ENCODE measurements at regions not wholly inside any gene's neighbourhood (a gene's known extent, or its start where the extent isn't known, plus 50 kb on each side); places are given as distances from the start of the nearest gene placed in this dataset.

DNA sequence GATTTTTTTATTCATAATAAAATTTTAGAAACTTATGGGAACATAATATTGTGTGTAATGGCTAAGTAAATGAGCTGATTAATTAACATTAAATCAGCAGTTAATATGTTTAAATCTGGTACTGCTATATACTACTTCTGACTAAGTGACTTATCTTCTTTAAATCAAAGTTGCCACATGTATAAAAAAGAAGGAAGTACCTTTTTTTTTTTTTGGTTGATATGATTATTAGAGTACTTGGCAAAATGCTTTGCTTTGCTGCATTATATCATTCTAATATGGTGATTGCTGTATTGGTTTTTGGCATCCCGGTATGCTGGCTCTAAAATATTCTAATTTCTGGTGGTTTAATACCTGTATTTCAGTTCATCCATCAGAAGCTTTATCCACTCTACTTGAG is 319.1 kb upstream of the RGS6 start:
- H3K79me2 ChIP-seq (ENCODE audit: insufficient read depth, low read length), result peaks cover 20% of the 10 kb centered on the region
- Mint-ChIP-seq H3K4me3 (ENCODE audit: unreplicated experiment) (no peak overlapping the region), H3K9me3 (ENCODE audit: unreplicated experiment) (no peaks in the 10 kb centered on the region), H3K36me3 (ENCODE audit: low read depth, unreplicated experiment) (no peaks in the 10 kb centered on the region), H3K27ac (ENCODE audit: unreplicated experiment) (no peak overlapping the region), H3K4me1 (ENCODE audit: low read depth, unreplicated experiment) (no peaks in the 10 kb centered on the region), H3K27me3 (ENCODE audit: low read depth, unreplicated experiment) (no peaks in the 10 kb centered on the region)
- H3K4me2 ChIP-seq (ENCODE audit: low read length), result no peak overlapping the region
- H3K9ac ChIP-seq (ENCODE audit: low read length), result no peak overlapping the region
- DNase-seq (ENCODE audit: low read depth) (no peak), FAIRE-seq (no peak)
- no peaks in the 10 kb centered on the region for H3K9me3 ChIP-seq (ENCODE audit: insufficient read depth, low read depth, low read length)
- no peak overlapping the region for H2AFZ ChIP-seq (ENCODE audit: low read depth, low read length)
- no peak overlapping the region for H3K4me3 ChIP-seq (ENCODE audit: insufficient read depth, low read depth, low read length)
- no peaks in the 10 kb centered on the region for H3K4me1 ChIP-seq (ENCODE audit: insufficient read depth, low read length)
- peaks cover 4% of the 10 kb centered on the region for H4K20me1 ChIP-seq (ENCODE audit: insufficient read depth, low read length)
- TF ChIP-seq EZH2 (IDR thresholded peaks at IDR 0.05; ENCODE audit: insufficient read depth, low read length), result no peak
- TF ChIP-seq, protein P1, sequence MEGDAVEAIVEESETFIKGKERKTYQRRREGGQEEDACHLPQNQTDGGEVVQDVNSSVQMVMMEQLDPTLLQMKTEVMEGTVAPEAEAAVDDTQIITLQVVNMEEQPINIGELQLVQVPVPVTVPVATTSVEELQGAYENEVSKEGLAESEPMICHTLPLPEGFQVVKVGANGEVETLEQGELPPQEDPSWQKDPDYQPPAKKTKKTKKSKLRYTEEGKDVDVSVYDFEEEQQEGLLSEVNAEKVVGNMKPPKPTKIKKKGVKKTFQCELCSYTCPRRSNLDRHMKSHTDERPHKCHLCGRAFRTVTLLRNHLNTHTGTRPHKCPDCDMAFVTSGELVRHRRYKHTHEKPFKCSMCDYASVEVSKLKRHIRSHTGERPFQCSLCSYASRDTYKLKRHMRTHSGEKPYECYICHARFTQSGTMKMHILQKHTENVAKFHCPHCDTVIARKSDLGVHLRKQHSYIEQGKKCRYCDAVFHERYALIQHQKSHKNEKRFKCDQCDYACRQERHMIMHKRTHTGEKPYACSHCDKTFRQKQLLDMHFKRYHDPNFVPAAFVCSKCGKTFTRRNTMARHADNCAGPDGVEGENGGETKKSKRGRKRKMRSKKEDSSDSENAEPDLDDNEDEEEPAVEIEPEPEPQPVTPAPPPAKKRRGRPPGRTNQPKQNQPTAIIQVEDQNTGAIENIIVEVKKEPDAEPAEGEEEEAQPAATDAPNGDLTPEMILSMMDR (IDR thresholded peaks at IDR 0.05; ENCODE audit: insufficient read depth, low read depth, low read length), result no peak
- H3K27me3 ChIP-seq (ENCODE audit: insufficient read depth, low read length), result no peaks in the 10 kb centered on the region
- no peak overlapping the region for H3K27ac ChIP-seq (ENCODE audit: low read depth, low read length)
- no peaks in the 10 kb centered on the region for H3K36me3 ChIP-seq (ENCODE audit: insufficient read depth, low read length)

DNA sequence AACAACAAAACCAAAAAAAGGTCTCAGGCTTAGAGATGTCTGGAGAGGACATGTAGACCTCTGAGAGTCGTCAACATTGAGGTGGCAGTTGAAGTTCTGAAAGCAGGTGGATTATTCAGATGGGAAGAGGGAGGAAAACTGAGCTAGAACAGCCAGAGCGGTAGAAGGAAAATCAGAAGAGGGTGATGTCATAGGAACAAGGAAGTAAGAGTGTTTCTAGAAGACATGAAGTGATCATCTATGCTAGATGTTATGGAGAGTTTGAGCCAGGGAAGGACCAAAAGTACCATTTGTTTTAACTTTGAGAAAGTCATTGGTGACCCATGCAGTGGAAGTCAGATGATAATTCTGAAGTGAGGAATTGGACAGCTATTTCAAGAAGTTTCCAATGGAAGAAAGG is 316.2 kb upstream of the RGS6 start:
- Mint-ChIP-seq H3K4me1 (ENCODE audit: low read depth, unreplicated experiment) (peaks cover 9% of the 10 kb centered on the region), H3K27me3 (ENCODE audit: low read depth, unreplicated experiment) (no peaks in the 10 kb centered on the region), H3K27ac (ENCODE audit: unreplicated experiment) (no peak overlapping the region), H3K4me3 (ENCODE audit: unreplicated experiment) (no peak overlapping the region), H3K36me3 (ENCODE audit: low read depth, unreplicated experiment) (peaks cover 10% of the 10 kb centered on the region), H3K9me3 (ENCODE audit: unreplicated experiment) (peaks cover 2% of the 10 kb centered on the region)
- TF ChIP-seq EZH2 (IDR thresholded peaks at IDR 0.05; ENCODE audit: insufficient read depth, low read length), result no peak
- TF ChIP-seq, protein P1 (IDR thresholded peaks at IDR 0.05; ENCODE audit: insufficient read depth, low read depth, low read length), result no peak
- Histone ChIP-seq H3K4me2 (ENCODE audit: low read length) (no peak overlapping the region), H3K27ac (ENCODE audit: low read depth, low read length) (no peak overlapping the region), H3K27me3 (ENCODE audit: insufficient read depth, low read length) (no peaks in the 10 kb centered on the region), H3K4me3 (ENCODE audit: insufficient read depth, low read depth, low read length) (no peak overlapping the region), H3K79me2 (ENCODE audit: insufficient read depth, low read length) (peaks cover 14% of the 10 kb centered on the region), H2AFZ (ENCODE audit: low read depth, low read length) (no peak overlapping the region), H3K9me3 (ENCODE audit: insufficient read depth, low read depth, low read length) (no peaks in the 10 kb centered on the region), H4K20me1 (ENCODE audit: insufficient read depth, low read length) (peaks cover 4% of the 10 kb centered on the region), H3K4me1 (ENCODE audit: insufficient read depth, low read length) (peaks cover 8% of the 10 kb centered on the region), H3K36me3 (ENCODE audit: insufficient read depth, low read length) (peaks cover 4% of the 10 kb centered on the region), H3K9ac (ENCODE audit: low read length) (no peak overlapping the region)
- FAIRE-seq (no peak), DNase-seq (ENCODE audit: low read depth) (no peak)

DNA sequence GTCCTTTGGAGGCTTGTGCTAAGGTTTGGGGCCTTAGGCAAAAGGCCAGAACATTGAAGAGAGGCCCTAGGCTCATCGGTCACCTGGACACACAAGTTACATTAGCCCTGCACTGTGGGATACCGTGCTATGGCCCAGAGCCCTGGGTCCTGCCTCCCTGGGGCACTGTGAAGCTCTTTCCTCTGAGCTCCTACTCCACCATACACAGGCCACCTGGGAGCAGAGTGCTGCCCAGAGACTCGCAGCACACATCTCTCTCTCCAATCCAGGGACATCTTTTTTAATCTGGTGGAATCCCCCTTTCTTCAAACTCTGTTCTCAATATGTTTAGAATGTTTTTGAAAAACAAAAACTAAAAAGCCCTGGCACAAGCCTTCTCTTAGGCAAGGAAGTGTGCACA is 314.2 kb upstream of the RGS6 start:
- Mint-ChIP-seq H3K9me3 (ENCODE audit: unreplicated experiment) (peaks cover 5% of the 10 kb centered on the region), H3K4me1 (ENCODE audit: low read depth, unreplicated experiment) (peaks cover 15% of the 10 kb centered on the region), H3K27me3 (ENCODE audit: low read depth, unreplicated experiment) (no peaks in the 10 kb centered on the region), H3K36me3 (ENCODE audit: low read depth, unreplicated experiment) (peaks cover 10% of the 10 kb centered on the region), H3K27ac (ENCODE audit: unreplicated experiment) (no peak overlapping the region), H3K4me3 (ENCODE audit: unreplicated experiment) (no peak overlapping the region)
- H4K20me1 ChIP-seq (ENCODE audit: insufficient read depth, low read length), result peaks cover 4% of the 10 kb centered on the region
- no peaks in the 10 kb centered on the region for H3K9me3 ChIP-seq (ENCODE audit: insufficient read depth, low read depth, low read length)
- H3K4me3 ChIP-seq (ENCODE audit: insufficient read depth, low read depth, low read length), result no peak overlapping the region
- peaks cover 4% of the 10 kb centered on the region for H3K36me3 ChIP-seq (ENCODE audit: insufficient read depth, low read length)
- H3K27ac ChIP-seq (ENCODE audit: low read depth, low read length), result no peak overlapping the region
- no peak for TF ChIP-seq EZH2 (IDR thresholded peaks at IDR 0.05; ENCODE audit: insufficient read depth, low read length)
- TF ChIP-seq, protein P1 (IDR thresholded peaks at IDR 0.05; ENCODE audit: insufficient read depth, low read depth, low read length), result no peak
- H2AFZ ChIP-seq (ENCODE audit: low read depth, low read length), result no peak overlapping the region
- H3K4me2 ChIP-seq (ENCODE audit: low read length), result no peak overlapping the region
- DNase-seq (ENCODE audit: low read depth) (no peak), FAIRE-seq (no peak)
- H3K79me2 ChIP-seq (ENCODE audit: insufficient read depth, low read length), result peaks cover 9% of the 10 kb centered on the region
- H3K27me3 ChIP-seq (ENCODE audit: insufficient read depth, low read length), result no peaks in the 10 kb centered on the region
- peaks cover 15% of the 10 kb centered on the region for H3K4me1 ChIP-seq (ENCODE audit: insufficient read depth, low read length)
- H3K9ac ChIP-seq (ENCODE audit: low read length), result no peak overlapping the region
